ENCODE measurements at regions not wholly inside any gene's neighbourhood (a gene's known extent, or its start where the extent isn't known, plus 50 kb on each side); places are given as distances from the start of the nearest gene placed in this dataset.
A peak's percentile ranks its signal among the peaks of the same experiment; 100 is the strongest.

GRCh38 chr18:71431689-71432088, 1112.5 kb downstream of the CBLN2 start:
- TF ChIP-seq CTCF (IDR thresholded peaks at IDR 0.05; ENCODE audit: partially characterized antibody, unreplicated experiment), result no peak
- Mint-ChIP-seq H3K27ac (ENCODE audit: unreplicated experiment) (no peak overlapping the region), H3K4me3 (ENCODE audit: unreplicated experiment) (no peak overlapping the region), H3K9me3 (ENCODE audit: unreplicated experiment) (no peaks in the 10 kb centered on the region), H3K27me3 (ENCODE audit: unreplicated experiment) (no peaks in the 10 kb centered on the region), H3K36me3 (ENCODE audit: unreplicated experiment) (no peaks in the 10 kb centered on the region), H3K4me1 (ENCODE audit: low read depth, unreplicated experiment) (no peaks in the 10 kb centered on the region)
- DNase-seq, result no peak

- H3K4me1 Mint-ChIP-seq (ENCODE audit: low read depth, unreplicated experiment), result no peaks in the 10 kb centered on the region
- H3K9me3 Mint-ChIP-seq (ENCODE audit: unreplicated experiment), result no peaks in the 10 kb centered on the region
- TF ChIP-seq CTCF (IDR thresholded peaks at IDR 0.05; ENCODE audit: partially characterized antibody, unreplicated experiment), result no peak
- no peak overlapping the region for H3K27ac Mint-ChIP-seq (ENCODE audit: unreplicated experiment)
- no peaks in the 10 kb centered on the region for H3K36me3 Mint-ChIP-seq (ENCODE audit: unreplicated experiment)
- H3K27me3 Mint-ChIP-seq (ENCODE audit: unreplicated experiment), result no peaks in the 10 kb centered on the region
- H3K4me3 Mint-ChIP-seq (ENCODE audit: unreplicated experiment), result no peak overlapping the region
- no peak for DNase-seq
These were observed 1113.0 kb downstream of the CBLN2 start for GRCh38 chr18:71431171-71431570.

- no peak overlapping the region for H3K4me3 Mint-ChIP-seq (ENCODE audit: unreplicated experiment)
- no peaks in the 10 kb centered on the region for H3K4me1 Mint-ChIP-seq (ENCODE audit: low read depth, unreplicated experiment)
- H3K9me3 Mint-ChIP-seq (ENCODE audit: unreplicated experiment), result no peaks in the 10 kb centered on the region
- H3K27me3 Mint-ChIP-seq (ENCODE audit: unreplicated experiment), result no peaks in the 10 kb centered on the region
- no peaks in the 10 kb centered on the region for H3K36me3 Mint-ChIP-seq (ENCODE audit: unreplicated experiment)
- TF ChIP-seq CTCF (IDR thresholded peaks at IDR 0.05; ENCODE audit: partially characterized antibody, unreplicated experiment), result peak; percentile 57
- no peak overlapping the region for H3K27ac Mint-ChIP-seq (ENCODE audit: unreplicated experiment)
- DNase-seq, result no peak
These were observed 1117.7 kb downstream of the CBLN2 start for GRCh38 chr18:71426441-71426840.

- Mint-ChIP-seq H3K36me3 (ENCODE audit: unreplicated experiment) (no peaks in the 10 kb centered on the region), H3K4me3 (ENCODE audit: unreplicated experiment) (no peak overlapping the region), H3K4me1 (ENCODE audit: low read depth, unreplicated experiment) (peaks cover 9% of the 10 kb centered on the region), H3K27ac (ENCODE audit: unreplicated experiment) (peak overlapping the region; percentile 3), H3K9me3 (ENCODE audit: unreplicated experiment) (no peaks in the 10 kb centered on the region), H3K27me3 (ENCODE audit: unreplicated experiment) (no peaks in the 10 kb centered on the region)
- TF ChIP-seq CTCF (IDR thresholded peaks at IDR 0.05; ENCODE audit: partially characterized antibody, unreplicated experiment), result no peak
- DNase-seq, result no peak
These were observed 1116.4 kb downstream of the SOCS6 start for GRCh38 chr18:71405169-71405809.

GRCh38 chr18:71403501-71403900, 1114.7 kb downstream of the SOCS6 start:
- no peak for DNase-seq
- no peaks in the 10 kb centered on the region for H3K9me3 Mint-ChIP-seq (ENCODE audit: unreplicated experiment)
- no peak overlapping the region for H3K4me3 Mint-ChIP-seq (ENCODE audit: unreplicated experiment)
- no peak for TF ChIP-seq CTCF (IDR thresholded peaks at IDR 0.05; ENCODE audit: partially characterized antibody, unreplicated experiment)
- H3K36me3 Mint-ChIP-seq (ENCODE audit: unreplicated experiment), result no peaks in the 10 kb centered on the region
- H3K27ac Mint-ChIP-seq (ENCODE audit: unreplicated experiment), result no peak overlapping the region
- H3K4me1 Mint-ChIP-seq (ENCODE audit: low read depth, unreplicated experiment), result peaks cover 9% of the 10 kb centered on the region
- no peaks in the 10 kb centered on the region for H3K27me3 Mint-ChIP-seq (ENCODE audit: unreplicated experiment)
